Thyroid gland (tissue), 4 donors: ENCODE measurements at regions not wholly inside any gene's neighbourhood (a gene's known extent, or its start where the extent isn't known, plus 50 kb on each side); places are given as distances from the start of the nearest gene placed in this dataset.

Source experiments
- DNase-seq, 2 donors: peaks; one replicate each; pipeline ENCODE4 v3.0.0-alpha.2; 2019
- H3K27ac ChIP-seq, 3 donors: fragments of 200-600 bp; sonication (generic); 1 replicate in 2 of 3; 2 replicates in 1 of 3; pipeline ENCODE4 v1.5.1; 2016 to 2019; ENCODE audit warnings: mild to moderate bottlenecking in 1 of 3, moderate library complexity in 1 of 3
- H3K27me3 ChIP-seq: fragments of 200-600 bp; sonication (generic); one replicate; pipeline ENCODE4 v1.5.1; 2019
- H3K36me3 ChIP-seq, 2 donors: fragments of 200-600 bp; sonication (generic); one replicate each; pipeline ENCODE4 v1.5.1; 2016 to 2019
- H3K4me1 ChIP-seq, 2 donors: fragments of 200-600 bp; sonication (generic); one replicate each; pipeline ENCODE4 v1.5.1; 2017 to 2019
- H3K4me3 ChIP-seq, 3 donors: fragments of 200-600 bp; sonication (generic); replicated peaks in 1 of 3; 1 replicate in 2 of 3; 2 replicates in 1 of 3; pipeline ENCODE4 v1.5.1; 2016; ENCODE audit warnings: mild to moderate bottlenecking in 1 of 3
- H3K9me3 ChIP-seq: fragments of 200-600 bp; sonication (generic); one replicate; pipeline ENCODE4 v1.5.1; 2017
- CTCF ChIP-seq, 6 experiments: fragments of 200-600 bp in 3 of 6; fragments of 450-650 bp in 3 of 6; sonication (generic) in 3 of 6; IDR thresholded peaks; one replicate each; pipeline ENCODE4 v1.5.1; 2016 to 2019; ENCODE audit warnings: antibody characterized with exemption in 6 of 6, mild to moderate bottlenecking in 2 of 6, inconsistent platforms in 1 of 6, moderate library complexity in 1 of 6
- POLR2A ChIP-seq, 2 donors: fragments of 450-650 bp; IDR thresholded peaks; one replicate each; pipeline ENCODE4 v1.6.1; 2017; ENCODE audit warnings: antibody characterized with exemption in 2 of 2, mild to moderate bottlenecking in 2 of 2, moderate library complexity in 1 of 2
- WGBS, 2 donors: methylation state at CpG; one replicate each; pipeline ENCODE4 v1.1.5; 2017; 5-methylcytosine and 5-hydroxymethylcytosine counted together
- intact Hi-C: fragments of 100-400 bp; cut with DNase I; formaldehyde crosslinking; loops from one replicate; pipeline ENCODE4 v1.15.1; 2023

- no peak for TF ChIP-seq CTCF (IDR thresholded peaks at IDR 0.05)
- TF ChIP-seq POLR2A (IDR thresholded peaks at IDR 0.05): no peak
- DNase-seq: no peak
- 89 to 92% methylated on average over 1 of the region's 1 CpG for WGBS, 2 donors
These were observed 385.2 kb downstream of the CDH7 start for GRCh38 chr18:66136039-66136438.

GRCh38 chr18:66129248-66129647, 378.4 kb downstream of the CDH7 start:
- no peaks in the 10 kb centered on the region for H3K9me3 ChIP-seq
- intact Hi-C loops: no loop called here
- DNase-seq: no peak
- no peaks in the 10 kb centered on the region for H3K27me3 ChIP-seq
- no peaks in the 10 kb centered on the region for H3K4me1 ChIP-seq
- WGBS, 2 donors: 86% methylated on average over 4 of the region's 4 CpGs
- no peak for TF ChIP-seq POLR2A (IDR thresholded peaks at IDR 0.05)
- TF ChIP-seq CTCF (IDR thresholded peaks at IDR 0.05): no peak
- no peak overlapping the region for H3K4me3 ChIP-seq
- no peak overlapping the region for H3K27ac ChIP-seq
- no peaks in the 10 kb centered on the region for H3K36me3 ChIP-seq

More at GRCh38 chr18:66136039-66136438, 385.2 kb downstream of the CDH7 start:
- H3K36me3 ChIP-seq: no peaks in the 10 kb centered on the region
- H3K27me3 ChIP-seq: no peaks in the 10 kb centered on the region
- no peak overlapping the region for H3K4me3 ChIP-seq
- no peaks in the 10 kb centered on the region for H3K9me3 ChIP-seq
- H3K4me1 ChIP-seq: no peaks in the 10 kb centered on the region
- no peak overlapping the region for H3K27ac ChIP-seq
- intact Hi-C loops: no loop called here

DNA sequence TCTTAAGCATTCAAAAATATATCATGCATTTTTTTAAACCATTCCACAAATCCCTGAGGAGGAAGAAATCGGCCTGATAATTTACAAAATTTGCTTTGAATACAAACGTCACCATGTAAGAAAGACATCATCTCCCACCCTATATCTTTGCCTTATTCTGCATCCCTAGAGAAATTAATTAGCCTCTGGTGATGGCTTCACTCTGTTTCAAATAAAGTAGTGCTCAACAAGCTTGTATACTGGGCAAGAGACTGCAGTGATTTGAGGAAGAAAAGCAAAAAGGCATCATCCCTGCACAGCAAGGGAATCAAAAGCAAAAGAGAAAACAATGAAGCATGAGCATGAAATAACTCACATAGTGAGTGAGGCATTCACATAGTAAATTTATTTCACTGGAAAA, 375.5 kb downstream of the CDH7 start:
- DNase-seq: no peak
- intact Hi-C loops: no loop called here
- WGBS, 2 donors: 76 to 86% methylated on average over 2 of the region's 2 CpGs

GRCh38 chr18:66124394-66124793, 373.6 kb downstream of the CDH7 start:
- DNase-seq: no peak
- Histone ChIP-seq H3K27ac (no peak overlapping the region), H3K9me3 (no peaks in the 10 kb centered on the region), H3K4me1 (no peaks in the 10 kb centered on the region), H3K36me3 (no peaks in the 10 kb centered on the region), H3K4me3 (no peak overlapping the region), H3K27me3 (no peaks in the 10 kb centered on the region)
- WGBS, 2 donors: 88 to 91% methylated on average over 2 of the region's 2 CpGs
- TF ChIP-seq POLR2A (IDR thresholded peaks at IDR 0.05): no peak
- peak in 3 of 6 experiments; percentile 33 to 43 (median 43) for TF ChIP-seq CTCF (IDR thresholded peaks at IDR 0.05)
- intact Hi-C loops: no loop called here

More for the DNA sequence above, 375.5 kb downstream of the CDH7 start:
- no peak overlapping the region for H3K4me3 ChIP-seq
- no peak for TF ChIP-seq CTCF (IDR thresholded peaks at IDR 0.05)
- no peak for TF ChIP-seq POLR2A (IDR thresholded peaks at IDR 0.05)
- no peaks in the 10 kb centered on the region for H3K36me3 ChIP-seq
- H3K4me1 ChIP-seq: no peaks in the 10 kb centered on the region
- H3K27ac ChIP-seq: no peak overlapping the region
- H3K27me3 ChIP-seq: no peaks in the 10 kb centered on the region
- no peaks in the 10 kb centered on the region for H3K9me3 ChIP-seq

DNA sequence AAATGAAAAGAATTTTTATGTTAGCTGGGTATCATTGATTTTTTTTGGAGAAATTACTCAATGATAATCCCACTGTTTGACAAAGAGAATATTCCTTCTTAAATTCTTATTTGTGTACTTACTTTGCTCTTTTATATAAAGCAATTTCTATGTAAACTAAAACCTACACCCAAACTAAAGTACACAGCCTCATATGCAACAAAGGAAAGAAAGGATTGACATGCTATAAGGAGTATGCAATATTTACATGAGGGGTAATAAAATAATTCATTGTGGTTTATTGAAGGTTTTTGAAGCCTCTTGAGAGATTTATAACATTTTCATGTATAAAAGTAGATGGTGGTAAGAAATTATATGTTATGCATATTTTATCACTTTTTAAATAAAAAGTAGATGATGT, 368.5 kb downstream of the CDH7 start:
- Histone ChIP-seq H3K27ac (no peak overlapping the region), H3K27me3 (no peaks in the 10 kb centered on the region), H3K9me3 (no peaks in the 10 kb centered on the region), H3K4me1 (no peaks in the 10 kb centered on the region), H3K36me3 (no peaks in the 10 kb centered on the region), H3K4me3 (no peak overlapping the region)
- intact Hi-C loops: no loop called here
- DNase-seq: no peak
- TF ChIP-seq POLR2A (IDR thresholded peaks at IDR 0.05) (no peak), CTCF (IDR thresholded peaks at IDR 0.05) (no peak)
